ENCODE measurements at regions not wholly inside any gene's neighbourhood (a gene's known extent, or its start where the extent isn't known, plus 50 kb on each side); places are given as distances from the start of the nearest gene placed in this dataset.

GRCh38 chr11:116532066-116532465 lies 240.7 kb downstream of the BUD13 start:
- no peak for DNase-seq (ENCODE audit: low spot score)

GRCh38 chr11:116530705-116531104 lies 242.1 kb downstream of the BUD13 start:
- no peak for DNase-seq (ENCODE audit: low spot score)

GRCh38 chr11:116529271-116529670 lies 243.5 kb downstream of the BUD13 start:
- no peak for DNase-seq (ENCODE audit: low spot score)

GRCh38 chr11:116527180-116527991 lies 245.4 kb downstream of the BUD13 start:
- no peak for DNase-seq (ENCODE audit: low spot score)

GRCh38 chr11:116525961-116526495 lies 246.8 kb downstream of the BUD13 start:
- DNase-seq (ENCODE audit: low spot score) = no peak

GRCh38 chr11:116519499-116519898 lies 253.3 kb downstream of the BUD13 start:
- DNase-seq (ENCODE audit: low spot score) = no peak

GRCh38 chr11:116518141-116518540 lies 254.6 kb downstream of the BUD13 start:
- no peak for DNase-seq (ENCODE audit: low spot score)

- DNase-seq (ENCODE audit: low spot score) = no peak
These were observed 255.2 kb downstream of the BUD13 start for GRCh38 chr11:116517584-116517983.

GRCh38 chr11:116517077-116517476 lies 255.7 kb downstream of the BUD13 start:
- no peak for DNase-seq (ENCODE audit: low spot score)

- DNase-seq (ENCODE audit: low spot score) = no peak
These were observed 257.1 kb downstream of the BUD13 start for GRCh38 chr11:116515664-116516184.

- DNase-seq (ENCODE audit: low spot score) = peak; percentile 33
These were observed 258.9 kb downstream of the BUD13 start for GRCh38 chr11:116513894-116514293.

GRCh38 chr11:116513278-116513823 lies 259.4 kb downstream of the BUD13 start:
- DNase-seq (ENCODE audit: low spot score) = no peak

- DNase-seq (ENCODE audit: low spot score) = no peak
These were observed 259.9 kb downstream of the BUD13 start for GRCh38 chr11:116512841-116513240.

GRCh38 chr11:116511684-116512083 lies 261.1 kb downstream of the BUD13 start:
- no peak for DNase-seq (ENCODE audit: low spot score)

- no peak for DNase-seq (ENCODE audit: low spot score)
These were observed 261.7 kb downstream of the BUD13 start for GRCh38 chr11:116510886-116511650.

- DNase-seq (ENCODE audit: low spot score) = no peak
These were observed 262.6 kb downstream of the BUD13 start for GRCh38 chr11:116510166-116510565.

GRCh38 chr11:116509551-116509950 lies 263.2 kb downstream of the BUD13 start:
- DNase-seq (ENCODE audit: low spot score) = no peak

- no peak for DNase-seq (ENCODE audit: low spot score)
These were observed 264.7 kb downstream of the BUD13 start for GRCh38 chr11:116507849-116508695.

- no peak for DNase-seq (ENCODE audit: low spot score)
These were observed 265.8 kb downstream of the BUD13 start for GRCh38 chr11:116507016-116507415.

GRCh38 chr11:116506263-116506825 lies 266.4 kb downstream of the BUD13 start:
- DNase-seq (ENCODE audit: low spot score) = no peak

Data from GM03348 (cell line).